HepG2 (cell line): ENCODE measurements at regions not wholly inside any gene's neighbourhood (a gene's known extent, or its start where the extent isn't known, plus 50 kb on each side); places are given as distances from the start of the nearest gene placed in this dataset.

ENCODE experiments used
- FOXK1 ChIP-seq: sonication (generic); formaldehyde crosslinking; IDR thresholded peaks from 2 replicates; pipeline ENCODE4 v1.4.0; 2020; ENCODE audit warnings: low read depth, missing genetic modification reagents, borderline replicate concordance
- FOXM1 ChIP-seq: sonication (generic); formaldehyde crosslinking; IDR thresholded peaks from 2 replicates; pipeline ENCODE4 v1.5.0; 2020; ENCODE audit warnings: missing genetic modification reagents
- PITX1 ChIP-seq: sonication (generic); formaldehyde crosslinking; IDR thresholded peaks from 2 replicates; pipeline ENCODE4 v1.5.1; 2020; ENCODE audit warnings: mild to moderate bottlenecking, missing genetic modification reagents
- RBAK ChIP-seq: sonication (generic); formaldehyde crosslinking; IDR thresholded peaks from 2 replicates; pipeline ENCODE4 v1.5.1; 2020; ENCODE audit warnings: mild to moderate bottlenecking, missing genetic modification reagents
- SKI ChIP-seq: fragments of 450-650 bp; IDR thresholded peaks from one replicate; pipeline ENCODE4 v1.6.1; 2018; ENCODE audit warnings: mild to moderate bottlenecking; ENCODE audit not compliant: partially characterized antibody
- SMARCC2 ChIP-seq: fragments of 450-650 bp; IDR thresholded peaks from 2 replicates; pipeline ENCODE4 v1.6.1; 2017; ENCODE audit warnings: antibody characterized with exemption, mild to moderate bottlenecking
- TCF7L2 ChIP-seq: IDR thresholded peaks from 2 replicates; pipeline ENCODE4 v1.6.1; 2011; ENCODE audit warnings: mild to moderate bottlenecking, low read depth, low read length, moderate library complexity
- THAP11 ChIP-seq: IDR thresholded peaks from 2 replicates; pipeline ENCODE4 v1.6.1; 2016; ENCODE audit warnings: missing biosample characterization, missing genetic modification reagents
- ZBTB20 ChIP-seq: sonication (generic); formaldehyde crosslinking; IDR thresholded peaks from 2 replicates; pipeline ENCODE4 v1.8.1; 2023; ENCODE audit warnings: missing genetic modification reagents, low read depth, mild to moderate bottlenecking, borderline replicate concordance
- ZKSCAN5 ChIP-seq: sonication (generic); formaldehyde crosslinking; IDR thresholded peaks from 2 replicates; pipeline ENCODE4 v1.5.1; 2020; ENCODE audit warnings: mild to moderate bottlenecking, missing genetic modification reagents
- ZMYM4 ChIP-seq: sonication (generic); formaldehyde crosslinking; IDR thresholded peaks from 2 replicates; pipeline ENCODE4 v1.8.1; 2023; ENCODE audit warnings: mild to moderate bottlenecking, missing genetic modification reagents
- ZNF660 ChIP-seq: sonication (generic); formaldehyde crosslinking; IDR thresholded peaks from 2 replicates; pipeline ENCODE4 v1.5.1; 2020; ENCODE audit warnings: mild to moderate bottlenecking, low read depth, missing genetic modification reagents, borderline replicate concordance
- TF ChIP-seq, protein P1 (sequence below): conservative IDR thresholded peaks from 2 replicates; pipeline ENCODE4 v1.6.1; 2018; ENCODE audit warnings: missing genetic modification reagents
- TF ChIP-seq, protein P2 (sequence below): sonication (generic); formaldehyde crosslinking; IDR thresholded peaks from 2 replicates; pipeline ENCODE4 v1.8.0; 2022; ENCODE audit warnings: missing genetic modification reagents, mild to moderate bottlenecking, moderate library complexity, borderline replicate concordance
- TF ChIP-seq, protein P3 (sequence below): sonication (generic); formaldehyde crosslinking; conservative IDR thresholded peaks from 2 replicates; pipeline ENCODE4 v1.4.0; 2020; ENCODE audit warnings: missing genetic modification reagents
- TF ChIP-seq, protein P4 (sequence below): sonication (generic); formaldehyde crosslinking; IDR thresholded peaks from 2 replicates; pipeline ENCODE4 v1.5.1; 2020; ENCODE audit warnings: mild to moderate bottlenecking, missing genetic modification reagents, borderline replicate concordance

DNA sequence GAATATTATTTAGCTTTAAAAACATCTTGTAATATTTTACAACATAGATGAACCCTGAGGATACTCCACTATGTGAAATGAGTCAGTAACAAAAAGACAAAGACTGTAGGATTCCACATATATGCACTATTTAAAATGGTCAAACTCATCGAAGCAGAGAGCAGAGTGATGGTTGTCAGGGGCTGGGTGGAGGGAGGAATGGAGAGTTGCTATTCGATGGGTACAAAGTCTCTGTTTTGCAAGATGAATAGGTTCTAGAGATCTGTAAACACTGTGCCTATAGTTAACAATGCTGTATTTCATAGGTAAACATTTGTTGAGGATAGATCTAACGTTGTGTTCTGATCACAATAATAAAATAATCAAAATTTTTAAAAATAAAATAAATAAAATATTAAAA is 1675.9 kb upstream of the CELF4 start (continued):
- TF ChIP-seq, protein P1, sequence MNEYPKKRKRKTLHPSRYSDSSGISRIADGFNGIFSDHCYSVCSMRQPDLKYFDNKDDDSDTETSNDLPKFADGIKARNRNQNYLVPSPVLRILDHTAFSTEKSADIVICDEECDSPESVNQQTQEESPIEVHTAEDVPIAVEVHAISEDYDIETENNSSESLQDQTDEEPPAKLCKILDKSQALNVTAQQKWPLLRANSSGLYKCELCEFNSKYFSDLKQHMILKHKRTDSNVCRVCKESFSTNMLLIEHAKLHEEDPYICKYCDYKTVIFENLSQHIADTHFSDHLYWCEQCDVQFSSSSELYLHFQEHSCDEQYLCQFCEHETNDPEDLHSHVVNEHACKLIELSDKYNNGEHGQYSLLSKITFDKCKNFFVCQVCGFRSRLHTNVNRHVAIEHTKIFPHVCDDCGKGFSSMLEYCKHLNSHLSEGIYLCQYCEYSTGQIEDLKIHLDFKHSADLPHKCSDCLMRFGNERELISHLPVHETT (CRISPR knock-in tag) = no peak
- TF ChIP-seq SMARCC2 (0 out of 2 replicates have a peak, but pooled peaks have one; percentile 67), ZMYM4 (CRISPR knock-in tag) (peak; percentile 88), SKI (no peak), RBAK (no peak), PITX1 (CRISPR knock-in tag) (no peak), ZNF660 (CRISPR knock-in tag) (no peak), FOXK1 (peak; percentile 28; the same call in 1 of the 2 replicates), TCF7L2 (peak; percentile 34; the same call in 1 of the 2 replicates), ZBTB20 (CRISPR knock-in tag) (peak; percentile 93; the same call in 1 of the 2 replicates), THAP11 (CRISPR knock-in tag) (0 out of 2 replicates have a peak, but pooled peaks have one; percentile 19), FOXM1 (CRISPR knock-in tag) (no peak), ZKSCAN5 (CRISPR knock-in tag) (no peak)
- TF ChIP-seq, protein P2, sequence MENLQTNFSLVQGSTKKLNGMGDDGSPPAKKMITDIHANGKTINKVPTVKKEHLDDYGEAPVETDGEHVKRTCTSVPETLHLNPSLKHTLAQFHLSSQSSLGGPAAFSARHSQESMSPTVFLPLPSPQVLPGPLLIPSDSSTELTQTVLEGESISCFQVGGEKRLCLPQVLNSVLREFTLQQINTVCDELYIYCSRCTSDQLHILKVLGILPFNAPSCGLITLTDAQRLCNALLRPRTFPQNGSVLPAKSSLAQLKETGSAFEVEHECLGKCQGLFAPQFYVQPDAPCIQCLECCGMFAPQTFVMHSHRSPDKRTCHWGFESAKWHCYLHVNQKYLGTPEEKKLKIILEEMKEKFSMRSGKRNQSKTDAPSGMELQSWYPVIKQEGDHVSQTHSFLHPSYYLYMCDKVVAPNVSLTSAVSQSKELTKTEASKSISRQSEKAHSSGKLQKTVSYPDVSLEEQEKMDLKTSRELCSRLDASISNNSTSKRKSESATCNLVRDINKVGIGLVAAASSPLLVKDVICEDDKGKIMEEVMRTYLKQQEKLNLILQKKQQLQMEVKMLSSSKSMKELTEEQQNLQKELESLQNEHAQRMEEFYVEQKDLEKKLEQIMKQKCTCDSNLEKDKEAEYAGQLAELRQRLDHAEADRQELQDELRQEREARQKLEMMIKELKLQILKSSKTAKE (CRISPR knock-in tag) = no peak
- TF ChIP-seq, protein P3, sequence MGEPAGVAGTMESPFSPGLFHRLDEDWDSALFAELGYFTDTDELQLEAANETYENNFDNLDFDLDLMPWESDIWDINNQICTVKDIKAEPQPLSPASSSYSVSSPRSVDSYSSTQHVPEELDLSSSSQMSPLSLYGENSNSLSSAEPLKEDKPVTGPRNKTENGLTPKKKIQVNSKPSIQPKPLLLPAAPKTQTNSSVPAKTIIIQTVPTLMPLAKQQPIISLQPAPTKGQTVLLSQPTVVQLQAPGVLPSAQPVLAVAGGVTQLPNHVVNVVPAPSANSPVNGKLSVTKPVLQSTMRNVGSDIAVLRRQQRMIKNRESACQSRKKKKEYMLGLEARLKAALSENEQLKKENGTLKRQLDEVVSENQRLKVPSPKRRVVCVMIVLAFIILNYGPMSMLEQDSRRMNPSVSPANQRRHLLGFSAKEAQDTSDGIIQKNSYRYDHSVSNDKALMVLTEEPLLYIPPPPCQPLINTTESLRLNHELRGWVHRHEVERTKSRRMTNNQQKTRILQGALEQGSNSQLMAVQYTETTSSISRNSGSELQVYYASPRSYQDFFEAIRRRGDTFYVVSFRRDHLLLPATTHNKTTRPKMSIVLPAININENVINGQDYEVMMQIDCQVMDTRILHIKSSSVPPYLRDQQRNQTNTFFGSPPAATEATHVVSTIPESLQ (CRISPR knock-in tag) = no peak
- TF ChIP-seq, protein P4, sequence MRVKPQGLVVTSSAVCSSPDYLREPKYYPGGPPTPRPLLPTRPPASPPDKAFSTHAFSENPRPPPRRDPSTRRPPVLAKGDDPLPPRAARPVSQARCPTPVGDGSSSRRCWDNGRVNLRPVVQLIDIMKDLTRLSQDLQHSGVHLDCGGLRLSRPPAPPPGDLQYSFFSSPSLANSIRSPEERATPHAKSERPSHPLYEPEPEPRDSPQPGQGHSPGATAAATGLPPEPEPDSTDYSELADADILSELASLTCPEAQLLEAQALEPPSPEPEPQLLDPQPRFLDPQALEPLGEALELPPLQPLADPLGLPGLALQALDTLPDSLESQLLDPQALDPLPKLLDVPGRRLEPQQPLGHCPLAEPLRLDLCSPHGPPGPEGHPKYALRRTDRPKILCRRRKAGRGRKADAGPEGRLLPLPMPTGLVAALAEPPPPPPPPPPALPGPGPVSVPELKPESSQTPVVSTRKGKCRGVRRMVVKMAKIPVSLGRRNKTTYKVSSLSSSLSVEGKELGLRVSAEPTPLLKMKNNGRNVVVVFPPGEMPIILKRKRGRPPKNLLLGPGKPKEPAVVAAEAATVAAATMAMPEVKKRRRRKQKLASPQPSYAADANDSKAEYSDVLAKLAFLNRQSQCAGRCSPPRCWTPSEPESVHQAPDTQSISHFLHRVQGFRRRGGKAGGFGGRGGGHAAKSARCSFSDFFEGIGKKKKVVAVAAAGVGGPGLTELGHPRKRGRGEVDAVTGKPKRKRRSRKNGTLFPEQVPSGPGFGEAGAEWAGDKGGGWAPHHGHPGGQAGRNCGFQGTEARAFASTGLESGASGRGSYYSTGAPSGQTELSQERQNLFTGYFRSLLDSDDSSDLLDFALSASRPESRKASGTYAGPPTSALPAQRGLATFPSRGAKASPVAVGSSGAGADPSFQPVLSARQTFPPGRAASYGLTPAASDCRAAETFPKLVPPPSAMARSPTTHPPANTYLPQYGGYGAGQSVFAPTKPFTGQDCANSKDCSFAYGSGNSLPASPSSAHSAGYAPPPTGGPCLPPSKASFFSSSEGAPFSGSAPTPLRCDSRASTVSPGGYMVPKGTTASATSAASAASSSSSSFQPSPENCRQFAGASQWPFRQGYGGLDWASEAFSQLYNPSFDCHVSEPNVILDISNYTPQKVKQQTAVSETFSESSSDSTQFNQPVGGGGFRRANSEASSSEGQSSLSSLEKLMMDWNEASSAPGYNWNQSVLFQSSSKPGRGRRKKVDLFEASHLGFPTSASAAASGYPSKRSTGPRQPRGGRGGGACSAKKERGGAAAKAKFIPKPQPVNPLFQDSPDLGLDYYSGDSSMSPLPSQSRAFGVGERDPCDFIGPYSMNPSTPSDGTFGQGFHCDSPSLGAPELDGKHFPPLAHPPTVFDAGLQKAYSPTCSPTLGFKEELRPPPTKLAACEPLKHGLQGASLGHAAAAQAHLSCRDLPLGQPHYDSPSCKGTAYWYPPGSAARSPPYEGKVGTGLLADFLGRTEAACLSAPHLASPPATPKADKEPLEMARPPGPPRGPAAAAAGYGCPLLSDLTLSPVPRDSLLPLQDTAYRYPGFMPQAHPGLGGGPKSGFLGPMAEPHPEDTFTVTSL (CRISPR knock-in tag) = peak; percentile 85; the same call in 1 of the 2 replicates
